OCI-LY3 (cell line): ENCODE measurements at regions not wholly inside any gene's neighbourhood (a gene's known extent, or its start where the extent isn't known, plus 50 kb on each side); places are given as distances from the start of the nearest gene placed in this dataset.

Experiments used
- H2AFZ ChIP-seq: fragments of 200-600, 300-600 bp; shearing (Covaris generic); 2 replicates; pipeline ENCODE4 v1.6.0; 2014; ENCODE audit warnings: antibody characterized with exemption, low read depth, low read length
- H3K27ac ChIP-seq: fragments of 200-600, 300-600 bp; sonication (generic); 2 replicates; pipeline ENCODE4 v1.5.1; 2014; ENCODE audit warnings: mild to moderate bottlenecking, low read length, moderate library complexity, mixed read lengths
- H3K27me3 ChIP-seq: fragments of 200-600, 300-600 bp; sonication (generic); 2 replicates; pipeline ENCODE4 v1.6.1; 2014; ENCODE audit warnings: low read depth, low read length, mixed read lengths
- H3K36me3 ChIP-seq: fragments of 200-600, 300-600 bp; sonication (generic); replicated peaks from 2 replicates; pipeline ENCODE3; 2014; ENCODE audit warnings: low read depth, low read length, mixed read lengths
- H3K4me1 ChIP-seq: fragments of 300-600, 200-600 bp; sonication (generic); 2 replicates; pipeline ENCODE4 v1.6.1; 2014; ENCODE audit warnings: low read length, mixed read lengths
- H3K4me2 ChIP-seq: fragments of 200-600, 300-600 bp; sonication (generic); 2 replicates; pipeline ENCODE4 v1.6.1; 2014; ENCODE audit warnings: low read length, mixed read lengths
- H3K4me3 ChIP-seq: fragments of 300-600, 200-600 bp; sonication (generic); 2 replicates; pipeline ENCODE4 v1.5.1; 2014; ENCODE audit warnings: antibody characterized with exemption, mild to moderate bottlenecking, low read length, moderate library complexity
- H3K79me2 ChIP-seq: fragments of 300-600, 200-600 bp; shearing (Covaris generic); 2 replicates; pipeline ENCODE4 v1.6.1; 2014; ENCODE audit warnings: mild to moderate bottlenecking, low read length, mixed read lengths
- H3K9ac ChIP-seq: fragments of 300-600, 200-600 bp; shearing (Covaris generic); 2 replicates; pipeline ENCODE4 v1.6.0; 2014; ENCODE audit warnings: mild to moderate bottlenecking, low read length, moderate library complexity
- H3K9me3 ChIP-seq: fragments of 200-600, 300-600 bp; shearing (Covaris generic); 2 replicates; pipeline ENCODE4 v1.6.1; 2014; ENCODE audit warnings: low read length, mixed read lengths; ENCODE audit not compliant: insufficient read depth
- H4K20me1 ChIP-seq: fragments of 200-600, 300-600 bp; sonication (generic); 2 replicates; pipeline ENCODE4 v1.6.1; 2016; ENCODE audit warnings: low read length, mixed read lengths; ENCODE audit not compliant: insufficient read depth
- CTCF ChIP-seq: fragments of 200-600, 300-600 bp; sonication (generic); IDR thresholded peaks from 2 replicates; pipeline ENCODE4 v1.5.1; 2014; ENCODE audit warnings: antibody characterized with exemption, low read length, low read depth
- EZH2phosphoT487 ChIP-seq: fragments of 200-600 bp; shearing (Covaris generic); IDR thresholded peaks from 2 replicates; pipeline ENCODE4 v1.6.1; 2018; ENCODE audit warnings: antibody characterized with exemption, mixed run types, low read depth

- no peak overlapping the region for H3K27ac ChIP-seq
- no peak overlapping the region for H3K4me3 ChIP-seq
- no peaks in the 10 kb centered on the region for H3K79me2 ChIP-seq
- H3K9ac ChIP-seq: no peak overlapping the region
- H3K9me3 ChIP-seq: no peaks in the 10 kb centered on the region
- H3K27me3 ChIP-seq: no peaks in the 10 kb centered on the region
- H2AFZ ChIP-seq: no peak overlapping the region
- H3K36me3 ChIP-seq: no peaks in the 10 kb centered on the region
- no peak overlapping the region for H3K4me2 ChIP-seq
- H3K4me1 ChIP-seq: no peaks in the 10 kb centered on the region
- no peaks in the 10 kb centered on the region for H4K20me1 ChIP-seq
- TF ChIP-seq CTCF: no peak
- no peak for TF ChIP-seq EZH2phosphoT487
Observed at GRCh38 chr4:60344908-60345307, 855.2 kb upstream of the ADGRL3 start.

GRCh38 chr4:60345392-60345791, 854.7 kb upstream of the ADGRL3 start:
- Histone ChIP-seq H3K4me3 (no peak overlapping the region), H3K9ac (no peak overlapping the region), H3K36me3 (no peaks in the 10 kb centered on the region), H3K27ac (no peak overlapping the region), H3K27me3 (no peaks in the 10 kb centered on the region), H3K4me2 (no peak overlapping the region), H2AFZ (no peak overlapping the region), H4K20me1 (no peaks in the 10 kb centered on the region), H3K4me1 (no peaks in the 10 kb centered on the region), H3K9me3 (no peaks in the 10 kb centered on the region), H3K79me2 (no peaks in the 10 kb centered on the region)
- no peak for TF ChIP-seq CTCF

GRCh38 chr4:60359746-60360367, 840.3 kb upstream of the ADGRL3 start:
- no peak overlapping the region for H3K4me3 ChIP-seq
- TF ChIP-seq CTCF (no peak), EZH2phosphoT487 (no peak)
- H3K9ac ChIP-seq: no peak overlapping the region
- H3K4me2 ChIP-seq: no peak overlapping the region
- no peaks in the 10 kb centered on the region for H4K20me1 ChIP-seq
- H3K79me2 ChIP-seq: no peaks in the 10 kb centered on the region
- no peaks in the 10 kb centered on the region for H3K9me3 ChIP-seq
- no peaks in the 10 kb centered on the region for H3K36me3 ChIP-seq
- H3K27me3 ChIP-seq: no peaks in the 10 kb centered on the region
- no peaks in the 10 kb centered on the region for H3K4me1 ChIP-seq
- no peak overlapping the region for H3K27ac ChIP-seq
- no peak overlapping the region for H2AFZ ChIP-seq

DNA sequence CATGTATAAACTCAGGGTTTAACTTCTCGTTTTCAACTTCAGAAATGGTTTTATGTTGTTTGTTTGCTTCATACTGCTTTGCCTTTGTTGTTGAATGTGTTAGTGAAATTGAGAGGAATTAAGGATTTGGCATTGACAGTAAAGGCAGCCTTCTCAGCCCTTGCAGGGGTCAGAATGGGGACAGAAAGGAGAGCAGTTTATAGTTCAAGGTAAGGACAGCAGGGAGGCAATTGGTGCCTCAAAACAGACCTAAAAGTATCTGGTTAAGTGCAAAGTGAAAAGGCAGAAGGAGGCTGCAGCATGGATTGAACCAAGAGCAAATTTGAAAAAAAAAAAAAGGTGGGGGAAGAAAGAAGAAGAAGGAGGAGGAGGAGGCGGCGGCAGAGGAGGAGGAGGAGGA, 835.0 kb upstream of the ADGRL3 start:
- no peaks in the 10 kb centered on the region for H3K4me1 ChIP-seq
- TF ChIP-seq CTCF (no peak), EZH2phosphoT487 (no peak)
- no peaks in the 10 kb centered on the region for H4K20me1 ChIP-seq
- H3K27ac ChIP-seq: no peak overlapping the region
- H3K4me2 ChIP-seq: no peak overlapping the region
- no peaks in the 10 kb centered on the region for H3K9me3 ChIP-seq
- no peaks in the 10 kb centered on the region for H3K79me2 ChIP-seq
- H2AFZ ChIP-seq: no peak overlapping the region
- no peaks in the 10 kb centered on the region for H3K27me3 ChIP-seq
- no peak overlapping the region for H3K9ac ChIP-seq
- H3K36me3 ChIP-seq: no peaks in the 10 kb centered on the region
- H3K4me3 ChIP-seq: no peak overlapping the region
